ENCODE measurements at regions not wholly inside any gene's neighbourhood (a gene's known extent, or its start where the extent isn't known, plus 50 kb on each side); places are given as distances from the start of the nearest gene placed in this dataset.

- DNase-seq (ENCODE audit: low read depth, low spot score), result no peak
- no peaks in the 10 kb centered on the region for H3K36me3 ChIP-seq (ENCODE audit: control insufficient read depth, insufficient read depth, low read length)
- no peaks in the 10 kb centered on the region for H3K4me1 ChIP-seq (ENCODE audit: control insufficient read depth, insufficient read depth, low read length)
- no peak overlapping the region for H3K27ac ChIP-seq (ENCODE audit: low read length)
- H3K9me3 ChIP-seq (ENCODE audit: control insufficient read depth, insufficient read depth, low read length), result no peaks in the 10 kb centered on the region
- no peak overlapping the region for H3K4me3 ChIP-seq (ENCODE audit: low read length)
- no CpG with 5 or more reads among the region's 3 CpGs for WGBS (ENCODE audit: insufficient coverage, insufficient read length)
- no peaks in the 10 kb centered on the region for H3K27me3 ChIP-seq (ENCODE audit: control insufficient read depth, insufficient read depth, low read length)
Measured at GRCh38 chr3:75983609-75984290, 198.4 kb upstream of the ZNF717 start.

- Histone ChIP-seq H3K4me3 (ENCODE audit: low read length) (no peak overlapping the region), H3K27ac (ENCODE audit: low read length) (no peak overlapping the region), H3K9me3 (ENCODE audit: control insufficient read depth, insufficient read depth, low read length) (no peaks in the 10 kb centered on the region), H3K4me1 (ENCODE audit: control insufficient read depth, insufficient read depth, low read length) (no peaks in the 10 kb centered on the region), H3K36me3 (ENCODE audit: control insufficient read depth, insufficient read depth, low read length) (no peaks in the 10 kb centered on the region), H3K27me3 (ENCODE audit: control insufficient read depth, insufficient read depth, low read length) (no peaks in the 10 kb centered on the region)
- DNase-seq (ENCODE audit: low read depth, low spot score), result no peak
- no CpG with 5 or more reads among the region's 2 CpGs for WGBS (ENCODE audit: insufficient coverage, insufficient read length)
Measured at GRCh38 chr3:75985432-75985831, 200.1 kb upstream of the ZNF717 start.

- Histone ChIP-seq H3K4me1 (ENCODE audit: control insufficient read depth, insufficient read depth, low read length) (no peaks in the 10 kb centered on the region), H3K9me3 (ENCODE audit: control insufficient read depth, insufficient read depth, low read length) (no peaks in the 10 kb centered on the region), H3K36me3 (ENCODE audit: control insufficient read depth, insufficient read depth, low read length) (no peaks in the 10 kb centered on the region), H3K27me3 (ENCODE audit: control insufficient read depth, insufficient read depth, low read length) (no peaks in the 10 kb centered on the region), H3K4me3 (ENCODE audit: low read length) (no peak overlapping the region), H3K27ac (ENCODE audit: low read length) (no peak overlapping the region)
- no peak for DNase-seq (ENCODE audit: low read depth, low spot score)
- no CpG with 5 or more reads among the region's 3 CpGs for WGBS (ENCODE audit: insufficient coverage, insufficient read length)
Measured at GRCh38 chr3:76010252-76010651, 224.9 kb upstream of the ZNF717 start.

- Histone ChIP-seq H3K4me1 (ENCODE audit: control insufficient read depth, insufficient read depth, low read length) (no peaks in the 10 kb centered on the region), H3K27ac (ENCODE audit: low read length) (no peak overlapping the region), H3K4me3 (ENCODE audit: low read length) (no peak overlapping the region), H3K9me3 (ENCODE audit: control insufficient read depth, insufficient read depth, low read length) (no peaks in the 10 kb centered on the region), H3K36me3 (ENCODE audit: control insufficient read depth, insufficient read depth, low read length) (no peaks in the 10 kb centered on the region), H3K27me3 (ENCODE audit: control insufficient read depth, insufficient read depth, low read length) (no peaks in the 10 kb centered on the region)
- WGBS (ENCODE audit: insufficient coverage, insufficient read length), result no CpG with 5 or more reads among the region's 6 CpGs
- no peak for DNase-seq (ENCODE audit: low read depth, low spot score)
Measured at GRCh38 chr3:76011121-76011520, 225.8 kb upstream of the ZNF717 start.

- no peak overlapping the region for H3K27ac ChIP-seq (ENCODE audit: low read length)
- H3K9me3 ChIP-seq (ENCODE audit: control insufficient read depth, insufficient read depth, low read length), result no peaks in the 10 kb centered on the region
- H3K36me3 ChIP-seq (ENCODE audit: control insufficient read depth, insufficient read depth, low read length), result no peaks in the 10 kb centered on the region
- no peaks in the 10 kb centered on the region for H3K27me3 ChIP-seq (ENCODE audit: control insufficient read depth, insufficient read depth, low read length)
- WGBS (ENCODE audit: insufficient coverage, insufficient read length), result no CpG with 5 or more reads among the region's 2 CpGs
- no peak for DNase-seq (ENCODE audit: low read depth, low spot score)
- no peak overlapping the region for H3K4me3 ChIP-seq (ENCODE audit: low read length)
- no peaks in the 10 kb centered on the region for H3K4me1 ChIP-seq (ENCODE audit: control insufficient read depth, insufficient read depth, low read length)
Measured at GRCh38 chr3:76015496-76015895, 230.1 kb upstream of the ZNF717 start.

GRCh38 chr3:76016111-76016510, 230.8 kb upstream of the ZNF717 start:
- WGBS (ENCODE audit: insufficient coverage, insufficient read length), result no CpG with 5 or more reads among the region's 6 CpGs

GRCh38 chr3:76016769-76017439, 231.6 kb upstream of the ZNF717 start:
- no peaks in the 10 kb centered on the region for H3K36me3 ChIP-seq (ENCODE audit: control insufficient read depth, insufficient read depth, low read length)
- no peaks in the 10 kb centered on the region for H3K9me3 ChIP-seq (ENCODE audit: control insufficient read depth, insufficient read depth, low read length)
- DNase-seq (ENCODE audit: low read depth, low spot score), result no peak
- H3K27me3 ChIP-seq (ENCODE audit: control insufficient read depth, insufficient read depth, low read length), result no peaks in the 10 kb centered on the region
- H3K4me1 ChIP-seq (ENCODE audit: control insufficient read depth, insufficient read depth, low read length), result no peaks in the 10 kb centered on the region
- no peak overlapping the region for H3K27ac ChIP-seq (ENCODE audit: low read length)
- no CpG with 5 or more reads among the region's 6 CpGs for WGBS (ENCODE audit: insufficient coverage, insufficient read length)
- no peak overlapping the region for H3K4me3 ChIP-seq (ENCODE audit: low read length)

More at GRCh38 chr3:76016111-76016510, 230.8 kb upstream of the ZNF717 start:
- Histone ChIP-seq H3K4me3 (ENCODE audit: low read length) (no peak overlapping the region), H3K36me3 (ENCODE audit: control insufficient read depth, insufficient read depth, low read length) (no peaks in the 10 kb centered on the region), H3K27ac (ENCODE audit: low read length) (no peak overlapping the region), H3K4me1 (ENCODE audit: control insufficient read depth, insufficient read depth, low read length) (no peaks in the 10 kb centered on the region), H3K9me3 (ENCODE audit: control insufficient read depth, insufficient read depth, low read length) (no peaks in the 10 kb centered on the region), H3K27me3 (ENCODE audit: control insufficient read depth, insufficient read depth, low read length) (no peaks in the 10 kb centered on the region)
- no peak for DNase-seq (ENCODE audit: low read depth, low spot score)

- DNase-seq (ENCODE audit: low read depth, low spot score), result no peak
- Histone ChIP-seq H3K9me3 (ENCODE audit: control insufficient read depth, insufficient read depth, low read length) (no peaks in the 10 kb centered on the region), H3K4me1 (ENCODE audit: control insufficient read depth, insufficient read depth, low read length) (no peaks in the 10 kb centered on the region), H3K4me3 (ENCODE audit: low read length) (no peak overlapping the region), H3K27ac (ENCODE audit: low read length) (no peak overlapping the region), H3K36me3 (ENCODE audit: control insufficient read depth, insufficient read depth, low read length) (no peaks in the 10 kb centered on the region), H3K27me3 (ENCODE audit: control insufficient read depth, insufficient read depth, low read length) (no peaks in the 10 kb centered on the region)
- no CpG with 5 or more reads among the region's 4 CpGs for WGBS (ENCODE audit: insufficient coverage, insufficient read length)
Measured at GRCh38 chr3:76021376-76021775, 236.0 kb upstream of the ZNF717 start.

- Histone ChIP-seq H3K4me3 (ENCODE audit: low read length) (no peak overlapping the region), H3K4me1 (ENCODE audit: control insufficient read depth, insufficient read depth, low read length) (no peaks in the 10 kb centered on the region), H3K27ac (ENCODE audit: low read length) (no peak overlapping the region), H3K9me3 (ENCODE audit: control insufficient read depth, insufficient read depth, low read length) (no peaks in the 10 kb centered on the region), H3K36me3 (ENCODE audit: control insufficient read depth, insufficient read depth, low read length) (no peaks in the 10 kb centered on the region), H3K27me3 (ENCODE audit: control insufficient read depth, insufficient read depth, low read length) (no peaks in the 10 kb centered on the region)
- no peak for DNase-seq (ENCODE audit: low read depth, low spot score)
- no CpG with 5 or more reads among the region's 2 CpGs for WGBS (ENCODE audit: insufficient coverage, insufficient read length)
Measured at GRCh38 chr3:76024640-76025039, 239.3 kb upstream of the ZNF717 start.

- no peak overlapping the region for H3K27ac ChIP-seq (ENCODE audit: low read length)
- H3K4me3 ChIP-seq (ENCODE audit: low read length), result no peak overlapping the region
- H3K36me3 ChIP-seq (ENCODE audit: control insufficient read depth, insufficient read depth, low read length), result no peaks in the 10 kb centered on the region
- DNase-seq (ENCODE audit: low read depth, low spot score), result no peak
- no peaks in the 10 kb centered on the region for H3K4me1 ChIP-seq (ENCODE audit: control insufficient read depth, insufficient read depth, low read length)
- no peaks in the 10 kb centered on the region for H3K9me3 ChIP-seq (ENCODE audit: control insufficient read depth, insufficient read depth, low read length)
- WGBS (ENCODE audit: insufficient coverage, insufficient read length), result no CpG with 5 or more reads among the region's 1 CpG
- H3K27me3 ChIP-seq (ENCODE audit: control insufficient read depth, insufficient read depth, low read length), result no peaks in the 10 kb centered on the region
Measured at GRCh38 chr3:76025561-76025960, 240.2 kb upstream of the ZNF717 start.

GRCh38 chr3:76026379-76026778, 241.0 kb upstream of the ZNF717 start:
- no peak overlapping the region for H3K27ac ChIP-seq (ENCODE audit: low read length)
- no peak for DNase-seq (ENCODE audit: low read depth, low spot score)
- H3K4me3 ChIP-seq (ENCODE audit: low read length), result no peak overlapping the region
- H3K36me3 ChIP-seq (ENCODE audit: control insufficient read depth, insufficient read depth, low read length), result no peaks in the 10 kb centered on the region
- H3K4me1 ChIP-seq (ENCODE audit: control insufficient read depth, insufficient read depth, low read length), result no peaks in the 10 kb centered on the region
- no peaks in the 10 kb centered on the region for H3K27me3 ChIP-seq (ENCODE audit: control insufficient read depth, insufficient read depth, low read length)
- no peaks in the 10 kb centered on the region for H3K9me3 ChIP-seq (ENCODE audit: control insufficient read depth, insufficient read depth, low read length)
